ENCODE measurements at regions not wholly inside any gene's neighbourhood (a gene's known extent, or its start where the extent isn't known, plus 50 kb on each side); places are given as distances from the start of the nearest gene placed in this dataset.

DNA sequence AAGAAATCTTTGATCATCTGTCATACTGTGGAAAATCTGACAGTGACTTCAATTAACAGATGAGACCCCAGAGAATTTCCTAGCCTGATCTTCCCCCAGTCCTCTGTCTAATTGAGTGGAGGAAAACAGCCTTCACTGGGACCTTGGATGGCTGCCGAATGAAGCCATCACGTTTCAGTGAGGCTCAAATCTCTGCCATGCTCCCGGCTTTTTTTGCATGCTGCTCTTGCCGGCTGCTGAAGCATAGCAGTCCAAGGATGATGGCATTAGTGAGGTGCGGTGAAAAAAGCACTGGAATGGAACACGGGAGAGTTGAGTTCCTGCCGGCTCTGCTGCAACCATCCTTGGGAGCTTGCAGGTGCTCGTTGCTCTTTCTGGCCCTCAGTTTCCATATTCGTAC, 430.5 kb downstream of the SLC4A3 start (continued):
- TF ChIP-seq, protein P1, sequence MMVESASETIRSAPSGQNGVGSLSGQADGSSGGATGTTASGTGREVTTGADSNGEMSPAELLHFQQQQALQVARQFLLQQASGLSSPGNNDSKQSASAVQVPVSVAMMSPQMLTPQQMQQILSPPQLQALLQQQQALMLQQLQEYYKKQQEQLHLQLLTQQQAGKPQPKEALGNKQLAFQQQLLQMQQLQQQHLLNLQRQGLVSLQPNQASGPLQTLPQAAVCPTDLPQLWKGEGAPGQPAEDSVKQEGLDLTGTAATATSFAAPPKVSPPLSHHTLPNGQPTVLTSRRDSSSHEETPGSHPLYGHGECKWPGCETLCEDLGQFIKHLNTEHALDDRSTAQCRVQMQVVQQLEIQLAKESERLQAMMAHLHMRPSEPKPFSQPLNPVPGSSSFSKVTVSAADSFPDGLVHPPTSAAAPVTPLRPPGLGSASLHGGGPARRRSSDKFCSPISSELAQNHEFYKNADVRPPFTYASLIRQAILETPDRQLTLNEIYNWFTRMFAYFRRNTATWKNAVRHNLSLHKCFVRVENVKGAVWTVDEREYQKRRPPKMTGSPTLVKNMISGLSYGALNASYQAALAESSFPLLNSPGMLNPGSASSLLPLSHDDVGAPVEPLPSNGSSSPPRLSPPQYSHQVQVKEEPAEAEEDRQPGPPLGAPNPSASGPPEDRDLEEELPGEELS (CRISPR knock-in tag; IDR thresholded peaks at IDR 0.05), result no peak
- TF ChIP-seq, protein P2, sequence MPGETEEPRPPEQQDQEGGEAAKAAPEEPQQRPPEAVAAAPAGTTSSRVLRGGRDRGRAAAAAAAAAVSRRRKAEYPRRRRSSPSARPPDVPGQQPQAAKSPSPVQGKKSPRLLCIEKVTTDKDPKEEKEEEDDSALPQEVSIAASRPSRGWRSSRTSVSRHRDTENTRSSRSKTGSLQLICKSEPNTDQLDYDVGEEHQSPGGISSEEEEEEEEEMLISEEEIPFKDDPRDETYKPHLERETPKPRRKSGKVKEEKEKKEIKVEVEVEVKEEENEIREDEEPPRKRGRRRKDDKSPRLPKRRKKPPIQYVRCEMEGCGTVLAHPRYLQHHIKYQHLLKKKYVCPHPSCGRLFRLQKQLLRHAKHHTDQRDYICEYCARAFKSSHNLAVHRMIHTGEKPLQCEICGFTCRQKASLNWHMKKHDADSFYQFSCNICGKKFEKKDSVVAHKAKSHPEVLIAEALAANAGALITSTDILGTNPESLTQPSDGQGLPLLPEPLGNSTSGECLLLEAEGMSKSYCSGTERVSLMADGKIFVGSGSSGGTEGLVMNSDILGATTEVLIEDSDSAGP (CRISPR knock-in tag; IDR thresholded peaks at IDR 0.05; ENCODE audit: borderline replicate concordance), result no peak
- TF ChIP-seq, protein P3, sequence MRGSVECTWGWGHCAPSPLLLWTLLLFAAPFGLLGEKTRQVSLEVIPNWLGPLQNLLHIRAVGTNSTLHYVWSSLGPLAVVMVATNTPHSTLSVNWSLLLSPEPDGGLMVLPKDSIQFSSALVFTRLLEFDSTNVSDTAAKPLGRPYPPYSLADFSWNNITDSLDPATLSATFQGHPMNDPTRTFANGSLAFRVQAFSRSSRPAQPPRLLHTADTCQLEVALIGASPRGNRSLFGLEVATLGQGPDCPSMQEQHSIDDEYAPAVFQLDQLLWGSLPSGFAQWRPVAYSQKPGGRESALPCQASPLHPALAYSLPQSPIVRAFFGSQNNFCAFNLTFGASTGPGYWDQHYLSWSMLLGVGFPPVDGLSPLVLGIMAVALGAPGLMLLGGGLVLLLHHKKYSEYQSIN (CRISPR knock-in tag; IDR thresholded peaks at IDR 0.05; ENCODE audit: borderline replicate concordance), result no peak
- TF ChIP-seq KMT2B (CRISPR knock-in tag; IDR thresholded peaks at IDR 0.05) (no peak), MBNL3 (CRISPR knock-in tag; conservative IDR thresholded peaks at IDR 0.05) (no peak), NFRKB (IDR thresholded peaks at IDR 0.05) (no peak), JUN (CRISPR knock-in tag; IDR thresholded peaks at IDR 0.05) (no peak), RAD21 (CRISPR knock-in tag; IDR thresholded peaks at IDR 0.05) (no peak), REXO4 (CRISPR knock-in tag; IDR thresholded peaks at IDR 0.05; ENCODE audit: borderline replicate concordance) (no peak)
